HG03575 (cell line): ENCODE measurements at regions not wholly inside any gene's neighbourhood (a gene's known extent, or its start where the extent isn't known, plus 50 kb on each side); places are given as distances from the start of the nearest gene placed in this dataset.

Experiments
- ATAC-seq: cut with Tn5 transposase; IDR thresholded peaks from one replicate; pipeline ENCODE4 v1.9.1; 2021; ENCODE audit not compliant: unreplicated experiment, insufficient number of reproducible peaks, low FRiP score; ENCODE audit errors: extremely low read depth

DNA sequence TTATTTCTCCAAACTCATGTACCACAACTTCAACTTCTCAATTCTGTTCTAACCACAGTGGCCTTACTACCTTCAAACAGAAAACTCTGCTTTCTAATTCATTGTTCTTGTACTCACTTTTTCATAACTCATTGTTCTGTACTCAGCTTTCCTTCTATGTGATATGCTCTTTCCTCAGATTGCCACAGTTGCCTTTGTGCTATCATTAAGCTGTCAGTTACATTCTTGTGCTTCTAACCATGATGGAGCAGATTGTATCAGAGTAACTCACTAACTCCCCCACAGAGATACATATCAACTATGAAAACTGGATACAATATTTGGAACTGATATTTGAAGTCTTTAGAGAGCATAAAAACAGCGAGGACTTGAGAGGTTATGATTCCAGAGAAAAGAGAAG is 1213.7 kb downstream of the KCNT2 start:
- ATAC-seq: no peak

GRCh38 chr1:195376190-195376589 is 1232.0 kb downstream of the KCNT2 start:
- ATAC-seq: no peak

- no peak for ATAC-seq
Measured at GRCh38 chr1:195373856-195374255, 1234.4 kb downstream of the KCNT2 start.

- ATAC-seq: no peak
Measured at GRCh38 chr1:195345149-195345548, 1263.1 kb downstream of the KCNT2 start.

DNA sequence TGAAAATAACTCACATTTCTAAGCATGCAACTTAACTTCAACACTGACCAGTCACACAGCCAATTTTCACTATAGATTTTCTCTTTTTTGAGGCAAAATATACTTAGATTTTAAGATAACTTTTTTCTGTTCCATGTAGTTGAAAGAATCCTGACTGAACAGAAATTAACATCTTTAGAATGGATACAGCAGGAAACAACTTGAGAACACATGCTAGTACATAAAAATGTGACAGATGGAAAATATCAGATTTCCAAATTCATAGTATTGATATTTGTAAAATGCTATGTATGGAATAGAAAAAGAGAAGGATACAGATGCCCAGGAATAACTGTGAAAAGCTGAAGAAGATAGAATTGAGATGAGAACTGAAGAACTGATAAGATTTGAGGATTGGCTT is 1270.6 kb downstream of the KCNT2 start:
- ATAC-seq: no peak

GRCh38 chr1:195336812-195337211 is 1271.4 kb downstream of the KCNT2 start:
- no peak for ATAC-seq

- ATAC-seq: no peak
Measured at GRCh38 chr1:195335541-195335940, 1272.7 kb downstream of the KCNT2 start.

DNA sequence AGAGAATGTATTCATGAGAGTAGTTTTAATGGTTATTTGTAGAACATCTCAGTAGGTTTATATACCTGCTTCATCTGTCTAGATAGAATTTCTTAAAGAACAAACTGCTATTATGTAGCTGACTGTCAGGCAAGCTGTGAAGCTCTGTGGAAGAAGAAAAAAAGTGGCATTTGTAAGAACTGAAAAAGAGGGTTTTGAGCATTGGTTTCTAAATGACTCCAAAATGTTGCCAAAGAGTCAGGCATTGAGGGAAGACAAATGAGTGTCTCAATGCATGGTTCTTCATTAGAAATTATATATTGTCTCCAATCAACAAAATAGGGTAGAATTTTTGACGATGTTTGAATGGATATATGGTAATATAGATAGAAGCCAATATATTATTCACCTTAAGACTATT is 1276.1 kb downstream of the KCNT2 start:
- ATAC-seq: no peak

- no peak for ATAC-seq
Measured at GRCh38 chr1:195328681-195329080, 1279.6 kb downstream of the KCNT2 start.

DNA sequence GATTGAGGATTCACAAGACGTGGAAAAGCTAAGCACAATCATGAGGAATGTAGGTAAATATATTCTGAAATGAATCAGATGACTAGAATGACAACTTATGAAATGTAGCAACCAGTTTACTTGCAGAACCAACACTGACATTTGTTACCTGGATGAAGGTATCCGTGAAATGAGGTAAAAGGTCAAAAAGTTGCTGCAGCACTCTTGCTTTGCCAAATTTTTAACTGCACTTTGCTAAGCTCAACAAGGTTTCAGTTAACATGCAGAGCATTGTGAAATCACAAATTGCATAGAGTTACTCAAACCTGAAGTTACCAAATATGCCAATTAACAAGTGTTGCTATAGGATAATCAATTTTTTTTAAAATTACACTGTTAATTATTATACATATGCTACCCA is 1280.1 kb downstream of the KCNT2 start:
- ATAC-seq: no peak

DNA sequence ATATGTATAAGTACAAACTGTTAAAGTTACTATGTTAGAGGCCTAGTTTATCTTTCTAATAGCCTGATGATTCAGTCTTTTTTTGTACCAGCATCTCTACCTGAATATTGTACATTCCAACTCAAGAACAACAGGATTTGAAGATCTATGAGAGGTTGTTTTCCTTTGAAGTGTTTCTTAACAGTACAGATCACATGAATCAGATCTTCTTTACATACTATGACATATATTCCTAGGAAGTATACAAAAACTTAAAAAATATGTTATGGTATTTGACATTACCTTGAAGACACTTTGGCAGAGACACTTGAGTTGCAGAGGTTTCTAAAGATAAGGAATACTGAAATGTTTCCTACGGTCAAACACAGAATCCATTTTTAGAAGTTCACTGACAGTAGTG is 1280.9 kb downstream of the KCNT2 start:
- ATAC-seq: no peak

DNA sequence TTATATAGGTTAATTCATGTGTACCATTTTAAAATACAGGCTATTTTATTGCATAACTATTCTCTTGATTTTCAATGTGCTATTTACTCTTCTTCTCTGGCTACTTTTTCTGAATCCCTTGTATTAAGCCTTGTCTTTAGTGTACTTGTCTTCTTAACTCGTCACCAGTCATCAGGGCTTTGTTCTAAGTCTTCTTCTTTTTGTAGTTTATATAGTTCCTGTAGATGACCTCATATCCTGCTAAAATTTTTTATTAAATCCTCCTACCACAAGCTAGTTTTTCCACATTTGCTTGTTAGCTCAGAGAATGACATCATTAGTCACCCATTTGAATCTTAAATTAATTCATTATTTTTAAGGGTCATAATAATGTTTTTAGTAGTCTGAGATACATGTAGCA is 1281.9 kb downstream of the KCNT2 start:
- ATAC-seq: no peak

DNA sequence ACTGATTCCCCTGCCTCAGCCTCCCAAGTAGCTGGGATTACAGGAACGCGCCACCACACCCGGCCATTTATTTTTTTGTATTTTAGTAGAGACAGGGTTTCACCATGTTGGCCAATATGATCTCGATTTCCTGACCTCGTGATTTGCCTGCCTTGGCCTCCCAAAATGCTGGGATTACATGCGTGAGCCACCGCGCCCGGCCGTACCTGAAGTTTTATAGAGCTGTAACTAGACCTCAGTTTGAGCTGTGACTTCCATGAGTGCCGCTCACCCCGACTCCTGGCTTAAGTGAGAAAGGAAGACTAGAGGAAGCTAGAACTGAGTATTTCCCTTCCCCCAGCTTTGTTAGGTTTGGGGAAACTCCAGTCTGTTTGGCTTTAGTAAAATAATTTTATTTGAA is 1283.1 kb downstream of the KCNT2 start:
- no peak for ATAC-seq

DNA sequence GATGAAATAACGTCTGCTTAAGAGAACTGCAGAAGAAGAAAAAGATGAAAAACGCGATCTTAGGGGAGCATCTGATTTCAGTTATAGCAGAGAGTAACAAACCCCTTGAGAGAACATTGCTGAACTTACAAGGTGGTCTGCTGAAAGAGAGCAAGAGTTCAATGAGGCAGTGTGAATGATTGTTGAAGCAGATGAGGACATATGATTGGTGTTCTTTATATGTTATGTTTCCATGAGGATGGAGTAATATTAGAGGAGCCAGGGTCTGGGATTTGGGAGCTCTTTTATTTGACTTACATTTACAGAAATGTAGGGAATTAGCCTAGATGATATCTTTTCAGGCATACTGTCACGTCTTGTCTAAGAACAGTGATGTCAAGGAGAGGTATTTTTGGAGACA is 1302.0 kb downstream of the KCNT2 start:
- ATAC-seq: no peak

DNA sequence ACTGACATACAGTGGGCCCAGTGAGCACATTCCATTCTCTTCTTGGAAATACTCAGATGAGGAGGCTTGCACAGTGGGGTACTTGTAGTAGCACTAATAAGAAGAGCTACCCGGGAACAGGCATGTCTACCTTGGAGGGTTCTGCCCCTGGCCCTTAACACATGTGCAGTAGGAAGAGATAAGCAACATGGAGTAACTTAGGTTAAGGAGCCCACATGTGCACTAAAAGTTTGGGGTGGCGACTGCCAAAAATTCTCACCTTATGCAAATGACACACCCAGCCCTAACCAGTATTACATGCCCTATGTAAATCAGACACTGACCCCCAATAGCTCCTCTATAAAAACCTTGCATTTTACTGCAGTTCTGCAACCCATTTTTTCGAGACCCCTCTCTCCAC is 1313.3 kb downstream of the KCNT2 start:
- no peak for ATAC-seq

DNA sequence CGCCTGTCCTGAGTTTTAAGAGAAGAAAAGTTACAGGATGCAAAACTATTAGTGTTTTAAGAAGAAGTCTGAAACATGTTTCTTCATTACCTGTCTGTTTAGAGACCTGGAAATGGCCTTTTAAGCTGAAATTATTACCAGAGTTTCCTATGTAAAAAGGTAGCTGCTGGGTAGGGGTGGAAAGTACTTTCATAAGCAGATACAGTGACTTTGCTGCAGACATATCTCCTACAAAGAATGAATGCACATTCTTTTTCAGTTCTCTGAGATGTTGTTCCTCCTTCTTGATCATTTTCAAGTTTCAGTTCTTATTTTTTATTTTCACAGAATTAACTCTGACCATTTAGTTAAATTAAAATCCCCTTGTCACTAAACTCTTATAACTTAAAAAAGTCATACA is 1329.6 kb downstream of the KCNT2 start:
- no peak for ATAC-seq

- ATAC-seq: no peak
Measured at GRCh38 chr1:195275710-195276109, 1332.5 kb downstream of the KCNT2 start.

GRCh38 chr1:195251900-195252299 is 1356.3 kb downstream of the KCNT2 start:
- ATAC-seq: no peak

DNA sequence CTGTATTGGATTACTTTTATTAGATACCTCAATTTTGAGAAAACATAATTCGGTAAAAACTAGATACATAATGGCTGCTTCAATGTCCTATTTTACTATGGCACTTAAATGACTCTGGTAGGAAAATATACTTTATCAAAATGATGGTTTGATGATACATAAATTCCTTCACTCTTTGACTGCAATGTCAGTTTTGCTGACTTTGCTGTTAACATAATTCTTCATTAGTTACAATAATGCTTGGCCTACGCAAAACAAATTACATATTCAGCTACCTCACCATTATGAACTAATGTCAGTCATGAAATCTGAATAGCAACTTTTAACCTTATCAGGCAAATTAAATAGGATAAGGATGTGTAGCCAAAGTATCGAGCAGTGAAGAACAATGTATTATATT is 1364.7 kb downstream of the KCNT2 start:
- ATAC-seq: no peak

GRCh38 chr1:195241066-195241465 is 1367.2 kb downstream of the KCNT2 start:
- ATAC-seq: no peak

DNA sequence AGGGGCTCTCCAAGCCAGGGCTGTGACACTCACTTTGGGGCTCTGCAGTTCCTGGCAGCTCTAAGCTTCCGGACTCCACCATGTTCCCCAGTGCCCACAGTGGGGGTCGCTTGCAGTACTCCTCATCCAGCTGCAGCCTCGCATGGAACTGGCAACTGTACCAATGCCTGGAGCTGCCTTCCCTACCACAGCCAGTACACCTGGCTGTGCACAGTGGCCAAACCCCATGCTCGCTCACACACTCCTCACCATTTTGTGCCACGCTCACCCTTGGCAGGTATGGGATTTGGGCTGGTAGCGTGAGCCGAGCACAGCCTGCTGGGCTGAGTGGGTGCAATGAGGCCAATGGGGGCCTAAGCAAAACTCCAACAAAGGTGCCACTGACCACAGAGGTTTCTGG is 1369.9 kb downstream of the KCNT2 start:
- ATAC-seq: no peak
